ENCODE measurements at regions not wholly inside any gene's neighbourhood (a gene's known extent, or its start where the extent isn't known, plus 50 kb on each side); places are given as distances from the start of the nearest gene placed in this dataset.

DNA sequence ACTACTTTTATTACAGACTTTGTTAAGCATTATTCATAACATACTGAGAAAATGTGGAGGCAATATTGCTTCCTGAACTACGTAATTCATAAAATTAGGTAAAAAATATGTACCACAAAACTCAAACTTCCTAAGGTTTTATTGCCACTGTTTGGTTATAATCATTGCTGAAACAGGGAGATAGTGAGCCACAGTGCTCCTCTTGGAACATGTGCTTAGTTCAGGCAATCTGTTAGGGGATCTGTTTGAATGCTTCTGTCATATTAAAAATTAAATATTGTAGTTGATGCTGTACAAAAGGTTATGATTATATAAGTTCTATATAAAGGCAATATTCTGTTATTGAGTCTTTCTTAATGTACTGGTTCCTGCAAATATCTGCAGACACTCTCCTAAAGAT, 480.7 kb downstream of the GRXCR1 start:
- Histone ChIP-seq H3K9ac (ENCODE audit: low read length in 2 of 2) (no peak overlapping the region), H3K4me3 (ENCODE audit: low read length in 2 of 2) (no peak overlapping the region), H3K27me3 (ENCODE audit: control insufficient read depth in 1 of 2, insufficient read depth in 2 of 2, low read length in 2 of 2) (no peaks in the 10 kb centered on the region), H3K9me3 (ENCODE audit: control insufficient read depth in 2 of 2, low read length in 2 of 2) (no peaks in the 10 kb centered on the region), H3K36me3 (ENCODE audit: control insufficient read depth in 2 of 2, insufficient read depth in 2 of 2, low read length in 2 of 2) (no peaks in the 10 kb centered on the region), H3K27ac (ENCODE audit: low read length) (no peak overlapping the region), H3K4me1 (ENCODE audit: control insufficient read depth, insufficient read depth, low read length) (no peaks in the 10 kb centered on the region)

- Histone ChIP-seq H3K4me1 (ENCODE audit: control insufficient read depth, insufficient read depth, low read length) (no peaks in the 10 kb centered on the region), H3K27ac (ENCODE audit: low read length) (no peak overlapping the region), H3K36me3 (ENCODE audit: control insufficient read depth in 2 of 2, insufficient read depth in 2 of 2, low read length in 2 of 2) (no peaks in the 10 kb centered on the region), H3K9ac (ENCODE audit: low read length in 2 of 2) (no peak overlapping the region), H3K4me3 (ENCODE audit: low read length in 2 of 2) (no peak overlapping the region), H3K9me3 (ENCODE audit: control insufficient read depth in 2 of 2, low read length in 2 of 2) (no peaks in the 10 kb centered on the region), H3K27me3 (ENCODE audit: control insufficient read depth in 1 of 2, insufficient read depth in 2 of 2, low read length in 2 of 2) (no peaks in the 10 kb centered on the region)
These were observed 481.8 kb downstream of the GRXCR1 start for GRCh38 chr4:43374216-43374751.

DNA sequence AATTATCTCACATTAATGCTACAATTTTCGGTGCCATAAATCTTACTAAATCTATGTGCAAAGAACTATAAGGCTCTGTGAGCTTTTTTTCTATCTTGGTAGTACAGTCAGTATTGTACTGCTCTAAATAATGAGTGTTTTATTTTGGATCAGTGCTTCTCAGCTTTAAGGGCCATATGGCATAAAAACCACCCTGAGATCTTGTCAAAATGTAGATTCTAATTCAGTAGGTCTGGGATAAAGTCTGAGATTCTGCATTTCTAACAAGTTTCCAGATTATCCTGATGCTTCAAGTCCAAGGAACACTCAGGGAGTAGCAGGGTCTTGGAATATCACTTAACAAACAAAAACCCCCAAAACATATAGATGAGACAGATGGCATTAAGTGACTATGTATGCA, 486.5 kb downstream of the GRXCR1 start:
- no peaks in the 10 kb centered on the region for H3K4me1 ChIP-seq (ENCODE audit: control insufficient read depth, insufficient read depth, low read length)
- H3K36me3 ChIP-seq (ENCODE audit: control insufficient read depth in 2 of 2, insufficient read depth in 2 of 2, low read length in 2 of 2), result no peaks in the 10 kb centered on the region
- H3K4me3 ChIP-seq (ENCODE audit: low read length in 2 of 2), result no peak overlapping the region
- no peaks in the 10 kb centered on the region for H3K9me3 ChIP-seq (ENCODE audit: control insufficient read depth in 2 of 2, low read length in 2 of 2)
- H3K27me3 ChIP-seq (ENCODE audit: control insufficient read depth in 1 of 2, insufficient read depth in 2 of 2, low read length in 2 of 2), result no peaks in the 10 kb centered on the region
- H3K27ac ChIP-seq (ENCODE audit: low read length), result no peak overlapping the region
- no peak overlapping the region for H3K9ac ChIP-seq (ENCODE audit: low read length in 2 of 2)

- no peaks in the 10 kb centered on the region for H3K4me1 ChIP-seq (ENCODE audit: control insufficient read depth, insufficient read depth, low read length)
- no peak overlapping the region for H3K4me3 ChIP-seq (ENCODE audit: low read length in 2 of 2)
- H3K27me3 ChIP-seq (ENCODE audit: control insufficient read depth in 1 of 2, insufficient read depth in 2 of 2, low read length in 2 of 2), result no peaks in the 10 kb centered on the region
- no peak overlapping the region for H3K27ac ChIP-seq (ENCODE audit: low read length)
- H3K9ac ChIP-seq (ENCODE audit: low read length in 2 of 2), result no peak overlapping the region
- no peaks in the 10 kb centered on the region for H3K36me3 ChIP-seq (ENCODE audit: control insufficient read depth in 2 of 2, insufficient read depth in 2 of 2, low read length in 2 of 2)
- H3K9me3 ChIP-seq (ENCODE audit: control insufficient read depth in 2 of 2, low read length in 2 of 2), result no peaks in the 10 kb centered on the region
These were observed 487.6 kb downstream of the GRXCR1 start for GRCh38 chr4:43380093-43380492.

GRCh38 chr4:43391069-43391468, 498.6 kb downstream of the GRXCR1 start:
- no peaks in the 10 kb centered on the region for H3K27me3 ChIP-seq (ENCODE audit: control insufficient read depth in 1 of 2, insufficient read depth in 2 of 2, low read length in 2 of 2)
- H3K9ac ChIP-seq (ENCODE audit: low read length in 2 of 2), result no peak overlapping the region
- no peaks in the 10 kb centered on the region for H3K4me1 ChIP-seq (ENCODE audit: control insufficient read depth, insufficient read depth, low read length)
- H3K9me3 ChIP-seq (ENCODE audit: control insufficient read depth in 2 of 2, low read length in 2 of 2), result no peaks in the 10 kb centered on the region
- H3K27ac ChIP-seq (ENCODE audit: low read length), result no peak overlapping the region
- H3K36me3 ChIP-seq (ENCODE audit: control insufficient read depth in 2 of 2, insufficient read depth in 2 of 2, low read length in 2 of 2), result no peaks in the 10 kb centered on the region
- H3K4me3 ChIP-seq (ENCODE audit: low read length in 2 of 2), result no peak overlapping the region

DNA sequence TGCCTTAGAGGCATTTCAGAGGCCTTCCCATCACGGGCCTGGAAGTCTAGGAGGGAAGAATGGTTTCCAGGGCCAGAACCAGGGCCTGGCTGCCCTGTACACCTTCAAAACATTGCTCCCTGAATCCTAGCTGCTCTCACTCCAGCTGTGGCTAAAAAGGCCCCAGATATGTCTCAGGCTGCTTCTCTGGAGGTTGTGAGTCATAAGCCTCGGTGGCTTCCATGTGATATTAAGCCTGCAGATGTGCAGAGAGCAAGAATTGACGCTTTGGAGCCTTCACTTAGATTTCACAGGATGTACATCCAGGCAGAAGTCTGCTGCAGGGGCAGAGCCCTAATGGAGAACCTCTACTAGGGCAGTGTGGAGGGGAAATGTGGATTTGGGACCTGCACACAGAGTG, 502.5 kb downstream of the GRXCR1 start:
- Histone ChIP-seq H3K27me3 (ENCODE audit: control insufficient read depth in 1 of 2, insufficient read depth in 2 of 2, low read length in 2 of 2) (no peaks in the 10 kb centered on the region), H3K9me3 (ENCODE audit: control insufficient read depth in 2 of 2, low read length in 2 of 2) (no peaks in the 10 kb centered on the region), H3K9ac (ENCODE audit: low read length in 2 of 2) (no peak overlapping the region), H3K27ac (ENCODE audit: low read length) (no peak overlapping the region), H3K36me3 (ENCODE audit: control insufficient read depth in 2 of 2, insufficient read depth in 2 of 2, low read length in 2 of 2) (no peaks in the 10 kb centered on the region), H3K4me3 (ENCODE audit: low read length in 2 of 2) (no peak overlapping the region), H3K4me1 (ENCODE audit: control insufficient read depth, insufficient read depth, low read length) (no peaks in the 10 kb centered on the region)

- Histone ChIP-seq H3K4me1 (ENCODE audit: control insufficient read depth, insufficient read depth, low read length) (no peaks in the 10 kb centered on the region), H3K4me3 (ENCODE audit: low read length in 2 of 2) (no peak overlapping the region), H3K27me3 (ENCODE audit: control insufficient read depth in 1 of 2, insufficient read depth in 2 of 2, low read length in 2 of 2) (no peaks in the 10 kb centered on the region), H3K9me3 (ENCODE audit: control insufficient read depth in 2 of 2, low read length in 2 of 2) (no peaks in the 10 kb centered on the region), H3K27ac (ENCODE audit: low read length) (no peak overlapping the region), H3K9ac (ENCODE audit: low read length in 2 of 2) (no peak overlapping the region), H3K36me3 (ENCODE audit: control insufficient read depth in 2 of 2, insufficient read depth in 2 of 2, low read length in 2 of 2) (no peaks in the 10 kb centered on the region)
These were observed 507.2 kb downstream of the GRXCR1 start for GRCh38 chr4:43399726-43400125.

DNA sequence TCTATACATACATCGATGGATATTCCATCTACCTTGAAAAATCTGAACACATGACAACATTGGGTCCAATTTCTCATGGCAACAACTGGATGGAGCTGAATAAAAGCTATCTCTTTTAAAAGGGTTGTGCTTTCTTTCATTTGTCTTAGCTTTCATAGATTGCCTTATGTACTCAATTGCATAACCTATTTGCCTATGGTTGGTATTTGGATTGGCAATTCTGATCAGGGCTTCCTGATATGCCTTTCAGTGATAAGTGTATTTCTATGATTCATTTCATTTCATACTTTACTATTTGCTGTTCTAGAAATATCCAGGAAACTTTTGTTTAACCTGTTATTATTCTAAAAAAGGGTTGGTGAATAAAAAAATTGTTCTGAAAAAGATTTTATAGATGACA, 509.9 kb downstream of the GRXCR1 start:
- no peaks in the 10 kb centered on the region for H3K4me1 ChIP-seq (ENCODE audit: control insufficient read depth, insufficient read depth, low read length)
- H3K27me3 ChIP-seq (ENCODE audit: control insufficient read depth in 1 of 2, insufficient read depth in 2 of 2, low read length in 2 of 2), result no peaks in the 10 kb centered on the region
- no peak overlapping the region for H3K27ac ChIP-seq (ENCODE audit: low read length)
- H3K4me3 ChIP-seq (ENCODE audit: low read length in 2 of 2), result no peak overlapping the region
- no peaks in the 10 kb centered on the region for H3K9me3 ChIP-seq (ENCODE audit: control insufficient read depth in 2 of 2, low read length in 2 of 2)
- no peak overlapping the region for H3K9ac ChIP-seq (ENCODE audit: low read length in 2 of 2)
- no peaks in the 10 kb centered on the region for H3K36me3 ChIP-seq (ENCODE audit: control insufficient read depth in 2 of 2, insufficient read depth in 2 of 2, low read length in 2 of 2)

DNA sequence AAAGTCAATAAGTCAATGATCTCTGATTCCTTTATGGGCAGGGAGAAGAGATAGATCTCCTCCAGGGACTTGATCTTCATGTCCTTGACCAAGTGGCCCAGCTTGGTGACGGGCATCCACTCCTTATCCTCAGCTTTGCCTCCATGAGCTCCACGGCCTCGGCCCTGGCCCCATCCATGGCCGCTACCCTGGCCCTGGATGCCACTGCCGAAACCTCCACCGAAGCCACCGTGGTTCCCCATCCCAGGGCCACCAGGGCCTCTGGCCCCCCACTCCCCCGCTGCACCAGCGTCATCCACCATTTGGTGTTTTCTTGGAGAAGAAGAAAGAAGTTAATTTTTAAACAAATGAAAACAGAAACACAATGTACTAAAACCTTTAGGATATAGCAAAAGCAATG, 518.1 kb downstream of the GRXCR1 start:
- no peaks in the 10 kb centered on the region for H3K9me3 ChIP-seq (ENCODE audit: control insufficient read depth in 2 of 2, low read length in 2 of 2)
- no peak overlapping the region for H3K27ac ChIP-seq (ENCODE audit: low read length)
- no peaks in the 10 kb centered on the region for H3K27me3 ChIP-seq (ENCODE audit: control insufficient read depth in 1 of 2, insufficient read depth in 2 of 2, low read length in 2 of 2)

DNA sequence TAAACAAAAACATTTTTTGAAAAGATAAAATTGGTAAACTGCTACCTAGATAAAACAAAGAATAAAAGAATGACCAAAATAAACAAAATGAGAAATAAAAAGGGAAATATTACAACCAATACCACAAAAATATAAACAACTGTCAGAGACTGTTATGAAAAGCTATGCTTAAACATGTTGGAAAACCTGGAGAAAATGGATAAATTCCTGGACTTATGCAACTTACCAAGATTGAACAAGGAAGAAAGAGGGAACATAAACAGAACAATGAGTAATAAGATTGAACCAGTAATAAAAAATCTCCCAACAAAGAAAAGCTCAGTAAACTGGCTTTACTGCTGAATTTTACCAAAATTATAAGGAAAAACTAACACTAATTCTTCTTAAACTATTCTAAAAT, 518.7 kb downstream of the GRXCR1 start:
- no peaks in the 10 kb centered on the region for H3K27me3 ChIP-seq (ENCODE audit: control insufficient read depth in 1 of 2, insufficient read depth in 2 of 2, low read length in 2 of 2)
- H3K4me3 ChIP-seq (ENCODE audit: low read length in 2 of 2), result no peak overlapping the region
- no peak overlapping the region for H3K9ac ChIP-seq (ENCODE audit: low read length in 2 of 2)
- no peaks in the 10 kb centered on the region for H3K36me3 ChIP-seq (ENCODE audit: control insufficient read depth in 2 of 2, insufficient read depth in 2 of 2, low read length in 2 of 2)
- no peak overlapping the region for H3K27ac ChIP-seq (ENCODE audit: low read length)
- no peaks in the 10 kb centered on the region for H3K9me3 ChIP-seq (ENCODE audit: control insufficient read depth in 2 of 2, low read length in 2 of 2)
- H3K4me1 ChIP-seq (ENCODE audit: control insufficient read depth, insufficient read depth, low read length), result no peaks in the 10 kb centered on the region

More for the DNA sequence above, 518.1 kb downstream of the GRXCR1 start:
- no peaks in the 10 kb centered on the region for H3K4me1 ChIP-seq (ENCODE audit: control insufficient read depth, insufficient read depth, low read length)
- H3K4me3 ChIP-seq (ENCODE audit: low read length in 2 of 2), result no peak overlapping the region
- no peak overlapping the region for H3K9ac ChIP-seq (ENCODE audit: low read length in 2 of 2)
- no peaks in the 10 kb centered on the region for H3K36me3 ChIP-seq (ENCODE audit: control insufficient read depth in 2 of 2, insufficient read depth in 2 of 2, low read length in 2 of 2)

GRCh38 chr4:43423276-43423675, 530.8 kb downstream of the GRXCR1 start:
- Histone ChIP-seq H3K4me3 (ENCODE audit: low read length in 2 of 2) (no peak overlapping the region), H3K9ac (ENCODE audit: low read length in 2 of 2) (no peak overlapping the region), H3K27ac (ENCODE audit: low read length) (no peak overlapping the region), H3K36me3 (ENCODE audit: control insufficient read depth in 2 of 2, insufficient read depth in 2 of 2, low read length in 2 of 2) (no peaks in the 10 kb centered on the region), H3K27me3 (ENCODE audit: control insufficient read depth in 1 of 2, insufficient read depth in 2 of 2, low read length in 2 of 2) (no peaks in the 10 kb centered on the region), H3K9me3 (ENCODE audit: control insufficient read depth in 2 of 2, low read length in 2 of 2) (no peaks in the 10 kb centered on the region), H3K4me1 (ENCODE audit: control insufficient read depth, insufficient read depth, low read length) (no peaks in the 10 kb centered on the region)

Measured in stomach smooth muscle (tissue), 2 donors.